ENCODE measurements at regions not wholly inside any gene's neighbourhood (a gene's known extent, or its start where the extent isn't known, plus 50 kb on each side); places are given as distances from the start of the nearest gene placed in this dataset.

GRCh38 chr5:18088020-18088579 lies 453.8 kb downstream of the TAF11L14 start:
- Mint-ChIP-seq H3K27ac (no peak overlapping the region), H3K9me3 (ENCODE audit: low read depth) (no peaks in the 10 kb centered on the region), H3K36me3 (ENCODE audit: insufficient read depth) (no peaks in the 10 kb centered on the region), H3K4me1 (ENCODE audit: low read depth) (no peaks in the 10 kb centered on the region), H3K4me3 (ENCODE audit: low read depth) (no peak overlapping the region), H3K27me3 (no peaks in the 10 kb centered on the region)
- no peak for DNase-seq (ENCODE audit: low spot score, unreplicated experiment)
- no peak for TF ChIP-seq CTCF (IDR thresholded peaks at IDR 0.05; ENCODE audit: unreplicated experiment)

GRCh38 chr5:18090177-18090576 lies 455.9 kb downstream of the TAF11L14 start:
- TF ChIP-seq CTCF (IDR thresholded peaks at IDR 0.05; ENCODE audit: unreplicated experiment): no peak
- H3K4me3 Mint-ChIP-seq (ENCODE audit: low read depth): no peak overlapping the region
- no peak for DNase-seq (ENCODE audit: low spot score, unreplicated experiment)
- no peaks in the 10 kb centered on the region for H3K4me1 Mint-ChIP-seq (ENCODE audit: low read depth)
- no peak overlapping the region for H3K27ac Mint-ChIP-seq
- H3K36me3 Mint-ChIP-seq (ENCODE audit: insufficient read depth): no peaks in the 10 kb centered on the region
- H3K27me3 Mint-ChIP-seq: no peaks in the 10 kb centered on the region
- no peaks in the 10 kb centered on the region for H3K9me3 Mint-ChIP-seq (ENCODE audit: low read depth)

- no peaks in the 10 kb centered on the region for H3K27me3 Mint-ChIP-seq
- no peak overlapping the region for H3K4me3 Mint-ChIP-seq (ENCODE audit: low read depth)
- no peaks in the 10 kb centered on the region for H3K9me3 Mint-ChIP-seq (ENCODE audit: low read depth)
Measured at GRCh38 chr5:18091142-18091541, 456.9 kb downstream of the TAF11L14 start.

GRCh38 chr5:18091758-18092157 lies 457.5 kb downstream of the TAF11L14 start:
- no peaks in the 10 kb centered on the region for H3K9me3 Mint-ChIP-seq (ENCODE audit: low read depth)
- no peaks in the 10 kb centered on the region for H3K27me3 Mint-ChIP-seq
- no peak for TF ChIP-seq CTCF (IDR thresholded peaks at IDR 0.05; ENCODE audit: unreplicated experiment)
- no peak overlapping the region for H3K27ac Mint-ChIP-seq
- no peak for DNase-seq (ENCODE audit: low spot score, unreplicated experiment)
- H3K4me3 Mint-ChIP-seq (ENCODE audit: low read depth): no peak overlapping the region
- no peaks in the 10 kb centered on the region for H3K36me3 Mint-ChIP-seq (ENCODE audit: insufficient read depth)
- no peaks in the 10 kb centered on the region for H3K4me1 Mint-ChIP-seq (ENCODE audit: low read depth)

More at GRCh38 chr5:18091142-18091541, 456.9 kb downstream of the TAF11L14 start:
- TF ChIP-seq CTCF (IDR thresholded peaks at IDR 0.05; ENCODE audit: unreplicated experiment): no peak
- DNase-seq (ENCODE audit: low spot score, unreplicated experiment): no peak
- no peaks in the 10 kb centered on the region for H3K36me3 Mint-ChIP-seq (ENCODE audit: insufficient read depth)
- H3K27ac Mint-ChIP-seq: no peak overlapping the region
- H3K4me1 Mint-ChIP-seq (ENCODE audit: low read depth): no peaks in the 10 kb centered on the region

- Mint-ChIP-seq H3K36me3 (ENCODE audit: insufficient read depth) (no peaks in the 10 kb centered on the region), H3K27ac (no peak overlapping the region), H3K4me1 (ENCODE audit: low read depth) (no peaks in the 10 kb centered on the region), H3K4me3 (ENCODE audit: low read depth) (no peak overlapping the region), H3K27me3 (no peaks in the 10 kb centered on the region), H3K9me3 (ENCODE audit: low read depth) (no peaks in the 10 kb centered on the region)
- TF ChIP-seq CTCF (IDR thresholded peaks at IDR 0.05; ENCODE audit: unreplicated experiment): no peak
- DNase-seq (ENCODE audit: low spot score, unreplicated experiment): no peak
Measured at GRCh38 chr5:18095061-18095460, 460.8 kb downstream of the TAF11L14 start.

Measured in progenitor cell of endocrine pancreas (in vitro differentiated cells).